NCI-H510A treated with DMSO at 0.1 percent for 48 hours (cell line): ENCODE measurements at regions not wholly inside any gene's neighbourhood (a gene's known extent, or its start where the extent isn't known, plus 50 kb on each side); places are given as distances from the start of the nearest gene placed in this dataset.

Source experiments
- DNase-seq: peaks from one replicate; lab custom pipeline; 2025; lab: John Stamatoyannopoulos, UW

GRCh38 chr15:77737238-77738037, 104.7 kb upstream of the LINGO1 start:
- no peak for DNase-seq

GRCh38 chr15:77734306-77734705, 101.6 kb upstream of the LINGO1 start:
- DNase-seq, result no peak

- DNase-seq, result no peak
These were observed 101.0 kb upstream of the LINGO1 start for GRCh38 chr15:77733579-77734300.

DNA sequence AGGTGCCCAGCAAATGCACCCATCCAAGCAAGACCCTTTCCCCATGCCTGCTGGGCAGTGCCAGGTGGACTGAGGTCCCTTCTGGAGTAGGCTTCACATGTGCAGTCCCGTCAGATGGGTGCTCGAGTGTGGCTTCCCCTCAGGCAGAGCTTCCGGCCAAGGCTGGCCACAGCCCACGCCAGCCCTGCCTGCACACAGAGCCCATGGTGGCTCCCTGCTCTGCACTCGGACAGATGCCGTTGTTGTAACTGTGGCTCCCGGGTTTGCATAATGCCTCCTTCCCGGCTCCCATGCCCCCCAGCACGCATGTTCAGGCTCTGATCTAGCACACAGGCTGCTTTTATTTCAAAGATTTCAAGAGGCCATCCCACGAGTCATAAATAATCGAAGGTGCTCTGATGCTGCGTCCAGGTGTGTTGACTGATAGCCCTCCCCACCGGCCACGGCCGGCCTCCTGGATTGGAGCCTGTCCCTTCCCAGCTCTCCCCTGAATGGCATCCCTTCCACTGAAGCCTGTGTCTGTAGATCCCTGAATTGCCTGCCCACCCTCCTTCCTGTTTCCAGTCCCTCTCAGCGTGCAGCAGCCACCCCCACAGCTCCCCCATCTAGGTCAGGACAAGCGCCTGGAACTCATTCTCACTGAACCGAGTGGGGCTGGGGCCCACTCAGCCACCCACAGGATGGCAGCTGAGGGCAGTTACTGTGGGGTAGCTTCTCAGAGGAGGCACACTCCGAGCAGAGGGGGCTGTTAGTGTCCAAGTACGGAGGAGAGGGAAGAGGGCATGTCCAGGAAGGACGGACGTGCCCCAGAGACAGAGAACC, 100.0 kb upstream of the LINGO1 start:
- DNase-seq, result no peak

- DNase-seq, result no peak
These were observed 99.2 kb upstream of the LINGO1 start for GRCh38 chr15:77731945-77732344.

DNA sequence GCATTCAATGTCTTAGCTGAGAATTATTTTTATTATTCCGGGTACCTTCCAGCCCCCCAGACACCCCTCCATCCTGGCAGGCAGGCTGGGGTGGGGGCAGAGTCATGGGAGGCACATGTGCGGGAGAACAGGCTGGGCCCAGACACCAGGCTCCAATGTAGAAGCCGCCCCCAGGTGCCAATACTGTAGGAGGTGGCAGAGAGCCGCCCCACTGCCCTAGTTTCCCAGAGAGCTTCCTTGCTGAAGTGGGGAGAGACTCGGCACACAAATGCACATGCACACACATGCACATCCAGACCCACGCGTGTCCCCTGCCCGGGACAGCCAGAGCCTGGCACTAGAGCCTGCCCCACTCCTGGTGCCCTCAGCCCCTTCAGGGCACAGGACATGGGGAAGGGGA, 98.4 kb upstream of the LINGO1 start:
- DNase-seq, result no peak

GRCh38 chr15:77727635-77728304, 95.1 kb upstream of the LINGO1 start:
- DNase-seq, result no peak

- no peak for DNase-seq
These were observed 92.0 kb upstream of the LINGO1 start for GRCh38 chr15:77724715-77725114.

- DNase-seq, result no peak
These were observed 91.0 kb upstream of the LINGO1 start for GRCh38 chr15:77723756-77724155.

DNA sequence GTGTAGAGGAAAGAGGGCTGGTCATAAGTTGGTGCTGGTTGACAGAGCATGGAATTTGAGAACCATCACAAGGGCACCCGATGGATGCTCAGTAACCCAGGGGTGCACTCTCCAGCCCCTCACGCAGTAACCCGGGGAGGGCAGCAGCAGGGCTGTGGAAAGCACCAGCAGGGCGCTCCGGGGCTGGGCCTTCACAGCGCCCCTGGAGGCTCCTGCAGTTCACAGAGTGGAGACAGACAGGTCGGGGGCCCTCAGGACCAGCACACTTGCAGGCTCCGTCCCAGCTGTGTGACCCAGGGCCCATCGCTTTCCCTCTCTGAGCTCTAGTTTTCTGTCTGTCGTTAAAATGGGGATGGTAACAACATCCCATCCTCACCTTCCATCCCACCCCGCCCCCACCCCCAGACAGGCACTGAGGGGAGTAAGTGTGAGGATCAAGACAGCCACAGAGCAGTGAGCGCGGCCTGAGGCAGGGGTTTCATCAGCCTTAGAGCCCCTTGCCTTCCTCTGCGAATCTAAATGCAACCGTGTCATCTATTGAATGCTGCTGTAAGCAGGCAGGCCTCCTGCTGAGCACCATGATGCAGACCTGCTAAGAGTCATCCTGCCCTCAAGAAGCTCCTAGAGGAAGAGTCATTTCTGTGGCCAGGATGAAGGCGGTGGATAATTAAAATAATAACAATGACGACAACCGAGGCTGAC, 90.2 kb upstream of the LINGO1 start:
- no peak for DNase-seq

- no peak for DNase-seq
These were observed 89.3 kb upstream of the LINGO1 start for GRCh38 chr15:77721963-77722362.

- DNase-seq, result no peak
These were observed 87.9 kb upstream of the LINGO1 start for GRCh38 chr15:77720655-77721054.

DNA sequence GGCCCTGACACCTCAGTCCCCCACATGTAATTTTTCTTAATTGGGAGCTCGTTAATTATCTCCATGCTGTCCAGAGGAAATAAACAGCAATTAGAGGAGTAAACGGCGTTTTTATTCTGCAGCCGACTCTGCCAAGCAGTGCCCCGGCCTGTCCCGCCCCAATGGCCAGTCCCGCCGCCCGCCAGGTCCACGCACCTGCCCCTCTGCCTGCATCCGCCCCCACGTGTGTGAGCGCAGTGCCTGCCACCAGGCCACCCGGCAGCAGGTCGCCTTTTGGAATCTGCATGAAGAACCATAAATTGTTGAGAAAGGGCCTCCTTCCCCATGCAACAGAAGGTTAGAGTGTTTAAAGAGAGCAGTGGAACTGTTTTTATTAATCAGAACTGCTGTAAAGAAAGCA, 87.5 kb upstream of the LINGO1 start:
- DNase-seq, result no peak

DNA sequence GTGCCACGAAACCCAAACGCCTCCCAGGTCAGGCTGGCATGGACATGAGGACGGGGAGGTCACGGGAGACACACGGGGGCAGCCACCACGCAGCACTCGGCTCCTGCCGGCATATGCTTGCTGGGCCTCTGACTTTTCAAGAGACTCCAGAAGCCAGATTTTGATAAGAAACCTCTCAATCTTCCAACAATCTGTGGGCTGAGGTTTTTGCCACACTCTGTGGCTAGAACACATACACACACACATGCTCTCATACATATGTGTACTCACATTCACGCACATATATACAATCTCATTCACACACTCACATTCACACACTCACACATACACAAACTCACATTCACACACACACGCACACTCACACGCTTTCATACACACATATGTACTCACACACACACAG, 86.7 kb upstream of the LINGO1 start:
- DNase-seq, result no peak

DNA sequence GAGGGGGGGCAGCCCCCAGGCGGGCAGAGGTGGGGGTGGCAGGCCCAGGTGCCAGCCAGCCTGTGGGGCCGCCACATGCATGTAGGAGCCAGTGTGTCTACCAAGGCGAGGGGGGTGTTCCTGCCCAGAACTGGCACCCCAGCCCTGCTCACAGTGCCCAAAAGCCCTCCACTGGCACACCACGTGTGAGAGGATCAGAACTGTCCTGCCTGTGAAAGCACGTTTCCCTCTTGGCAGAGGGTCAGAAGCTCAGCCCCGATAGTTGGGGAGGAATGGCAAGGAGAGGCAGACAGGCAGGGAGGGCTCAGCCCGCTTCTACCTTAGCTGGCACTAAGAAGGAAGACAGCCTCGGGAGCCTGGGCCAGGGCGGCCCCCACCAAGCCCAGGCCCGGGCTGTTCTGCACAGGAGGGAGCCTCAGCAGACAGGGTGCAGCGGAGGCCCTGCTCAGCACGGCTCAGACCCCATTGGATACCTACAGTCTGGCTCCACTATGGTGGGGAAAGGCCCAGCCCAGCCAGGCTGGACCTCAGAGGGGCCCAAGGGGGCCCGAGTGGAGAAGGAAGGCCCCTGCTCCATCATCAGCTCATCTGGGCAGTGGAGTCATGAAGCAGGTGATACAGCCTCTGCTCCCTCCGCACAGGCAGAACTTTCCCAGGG, 84.8 kb upstream of the LINGO1 start:
- no peak for DNase-seq

GRCh38 chr15:77716632-77717332, 84.1 kb upstream of the LINGO1 start:
- DNase-seq, result no peak

DNA sequence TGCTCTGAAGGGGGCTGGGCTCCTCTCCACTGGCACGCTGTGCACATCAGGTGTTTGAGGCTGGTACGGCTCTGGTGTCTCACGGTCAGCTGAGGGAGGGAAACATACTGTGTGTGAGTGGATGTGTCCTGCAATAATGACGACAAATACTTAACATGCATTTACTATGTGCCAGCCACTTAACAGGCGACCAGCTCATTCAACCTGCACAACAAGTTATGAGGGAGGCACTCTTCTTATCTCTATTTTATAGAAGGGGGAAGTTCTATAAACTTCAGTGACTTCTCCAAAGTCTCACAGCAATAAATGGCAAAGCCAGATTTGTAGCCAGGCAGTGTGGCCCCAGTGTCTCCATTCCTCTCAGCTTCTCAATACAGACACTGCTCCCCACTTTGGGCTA, 83.1 kb upstream of the LINGO1 start:
- DNase-seq, result no peak

- DNase-seq, result no peak
These were observed 82.3 kb upstream of the LINGO1 start for GRCh38 chr15:77715051-77715450.

DNA sequence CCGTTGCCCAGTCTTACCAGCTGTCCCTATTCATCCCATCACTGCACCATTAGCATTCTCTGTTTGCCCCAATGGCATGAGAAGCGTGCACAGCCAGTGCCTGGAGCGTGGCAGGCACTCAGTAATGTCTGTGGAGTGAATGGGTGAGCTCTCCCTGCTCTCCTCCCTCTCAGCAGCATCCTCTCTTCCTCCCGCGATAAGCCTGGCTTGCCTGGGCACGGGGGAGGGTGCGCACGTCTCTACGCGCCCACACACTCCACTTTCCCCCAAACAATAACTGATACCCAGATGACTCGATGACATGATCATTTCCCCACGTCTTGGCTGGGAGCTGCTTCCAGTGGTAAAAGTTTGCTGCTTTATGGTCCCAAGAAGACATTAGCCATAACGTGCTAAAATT, 81.8 kb upstream of the LINGO1 start:
- DNase-seq, result no peak

GRCh38 chr15:77714023-77714422, 81.3 kb upstream of the LINGO1 start:
- DNase-seq, result no peak
